Fibroblast of peridontal ligament (primary cell): ENCODE measurements at regions not wholly inside any gene's neighbourhood (a gene's known extent, or its start where the extent isn't known, plus 50 kb on each side); places are given as distances from the start of the nearest gene placed in this dataset.
"Not testable (repeated sequence)": the region's sequence is repeated elsewhere in the genome, so short reads cannot be mapped to it uniquely, and the experiment has no call there.

Experiments
- DNase-seq: peaks from one replicate; pipeline ENCODE4 v3.0.0-alpha.2; 2010; ENCODE audit errors: extremely low read depth

GRCh38 chr6:67231092-67231491 lies 1404.0 kb upstream of the ADGRB3 start:
- DNase-seq = no peak

DNA sequence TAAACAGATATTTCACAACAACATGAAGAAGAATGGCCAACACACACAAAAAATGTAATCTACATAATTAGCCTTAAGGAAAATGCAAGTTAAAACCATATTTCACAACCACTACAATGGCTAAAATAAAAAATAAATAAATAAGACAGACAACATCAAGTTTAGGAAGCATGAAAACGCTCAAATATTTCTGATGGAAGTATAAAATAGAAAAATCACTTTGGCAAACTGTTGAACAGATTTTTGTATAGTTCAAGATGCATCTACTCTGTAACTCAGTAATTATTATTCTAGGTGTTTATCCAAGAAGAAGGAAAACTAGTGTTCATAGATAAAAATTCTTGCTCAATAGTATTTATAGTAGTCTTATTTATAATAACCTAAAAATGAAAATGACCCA lies 1410.1 kb upstream of the ADGRB3 start:
- no peak for DNase-seq

GRCh38 chr6:67221226-67221625 lies 1413.9 kb upstream of the ADGRB3 start:
- DNase-seq = no peak

DNA sequence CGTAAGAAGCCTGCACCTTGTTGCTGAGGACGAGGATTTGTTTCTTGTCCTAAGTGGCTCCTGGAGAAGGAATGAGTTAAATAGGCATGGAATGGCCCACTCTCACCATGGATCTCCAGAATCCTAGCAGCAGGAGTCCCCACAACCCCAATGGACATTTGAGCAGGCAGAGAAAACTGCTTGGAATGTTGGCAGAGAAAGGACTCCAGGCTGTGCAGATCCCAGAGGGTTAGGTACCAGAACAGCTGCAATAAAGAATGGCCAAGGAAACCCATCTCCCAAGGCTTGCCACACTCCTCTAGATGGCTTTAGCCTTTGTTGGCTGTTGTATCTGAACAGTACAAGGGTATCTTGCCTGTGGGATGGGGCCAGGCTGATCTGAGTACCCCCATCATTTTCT lies 1415.7 kb upstream of the ADGRB3 start:
- no peak for DNase-seq

GRCh38 chr6:67212584-67212983 lies 1422.5 kb upstream of the ADGRB3 start:
- no peak for DNase-seq

DNA sequence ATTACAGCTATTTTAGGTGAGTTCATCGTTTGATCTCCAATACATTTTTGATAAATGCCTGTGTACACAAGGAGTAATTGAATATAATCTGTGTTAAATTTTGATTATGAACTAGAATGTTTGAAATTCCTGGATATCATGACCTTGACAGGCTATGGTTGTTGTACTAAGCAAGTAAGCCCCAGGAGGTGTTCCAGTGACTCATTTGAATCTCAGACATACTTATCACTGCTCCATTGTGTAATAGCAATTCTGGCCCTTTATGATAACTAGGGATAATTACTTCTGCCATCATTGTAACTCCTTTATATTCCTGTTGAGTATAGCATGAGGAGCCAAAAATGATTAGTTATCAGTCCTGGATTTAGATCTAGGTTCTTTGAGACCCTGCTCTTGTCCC lies 1424.6 kb upstream of the ADGRB3 start:
- DNase-seq = no peak

DNA sequence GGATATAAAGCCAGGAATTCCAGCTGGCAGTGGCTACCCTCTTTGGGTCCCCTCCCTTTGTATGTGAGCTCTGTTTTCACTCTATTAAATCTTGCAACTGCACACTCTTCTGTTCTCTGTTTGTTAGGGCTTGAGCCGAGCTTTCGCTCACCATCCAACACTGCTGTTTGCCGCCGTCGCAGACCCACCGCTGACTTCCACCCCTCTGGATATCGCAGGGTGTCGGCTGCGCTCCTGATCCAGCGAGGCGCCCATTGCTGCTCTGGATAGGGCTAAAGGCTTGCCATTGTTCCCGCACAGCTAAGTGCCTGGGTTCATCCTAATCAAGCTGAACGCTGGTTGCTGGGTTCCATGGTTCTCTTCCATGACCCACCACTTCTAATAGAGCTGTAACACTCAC lies 1433.5 kb upstream of the ADGRB3 start:
- DNase-seq = no peak

DNA sequence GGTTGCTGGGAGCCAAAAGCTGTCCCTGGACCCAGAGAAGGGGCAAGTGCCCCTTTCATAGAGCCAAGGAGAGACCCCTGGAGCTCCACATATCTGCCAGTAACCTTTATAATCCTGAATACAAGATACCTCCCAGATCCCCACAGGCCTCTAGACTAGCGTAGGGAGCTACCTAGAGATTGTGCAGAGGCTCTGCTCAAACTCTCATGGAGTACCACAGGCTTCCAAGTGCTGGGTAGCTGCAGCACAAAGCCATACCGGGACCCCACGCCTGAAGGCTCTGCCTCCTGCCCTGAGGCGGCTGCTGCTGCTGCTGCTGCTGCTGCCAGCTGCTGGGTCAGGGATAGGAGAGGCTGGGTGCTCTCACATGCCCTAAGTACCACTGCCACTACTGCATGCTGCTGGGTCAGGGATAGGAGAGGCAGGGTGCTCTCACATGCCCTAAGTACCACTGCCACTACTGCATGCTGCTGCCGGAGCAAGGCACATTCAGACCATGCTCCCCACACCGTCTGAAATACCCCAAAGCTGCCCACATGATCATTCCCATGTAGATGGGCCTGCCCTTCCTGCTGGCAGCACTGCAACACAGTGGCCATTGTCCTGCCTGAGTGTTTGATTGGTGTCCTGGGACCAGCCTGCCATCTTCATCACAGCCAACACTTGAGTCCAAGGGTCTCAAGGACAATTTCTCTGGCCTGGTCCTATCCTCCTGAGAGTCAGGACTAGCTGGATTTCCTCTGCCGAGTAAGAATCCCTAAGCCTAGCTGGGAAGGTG lies 1434.3 kb upstream of the ADGRB3 start:
- DNase-seq = no peak

- DNase-seq = no peak
Measured at GRCh38 chr6:67199425-67199824, 1435.7 kb upstream of the ADGRB3 start.

DNA sequence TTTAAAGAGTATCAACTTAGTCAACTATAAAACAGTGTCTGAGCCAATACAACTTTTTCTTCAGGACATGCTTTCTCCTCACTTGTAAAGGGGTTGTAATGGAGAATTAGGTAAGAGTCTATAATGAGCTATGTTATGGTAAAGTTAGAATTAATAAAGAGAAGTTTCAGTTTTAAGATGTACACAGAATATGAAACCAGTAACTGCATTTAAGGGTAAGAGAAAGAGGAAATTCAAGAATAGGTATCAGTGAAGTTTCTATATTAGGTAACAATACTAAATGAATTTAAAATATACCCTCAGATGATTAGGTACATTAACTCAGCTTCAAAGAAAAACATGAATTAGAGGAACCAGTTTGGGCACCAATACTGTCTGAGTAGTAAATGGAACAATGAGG lies 1444.3 kb upstream of the ADGRB3 start:
- DNase-seq = no peak

DNA sequence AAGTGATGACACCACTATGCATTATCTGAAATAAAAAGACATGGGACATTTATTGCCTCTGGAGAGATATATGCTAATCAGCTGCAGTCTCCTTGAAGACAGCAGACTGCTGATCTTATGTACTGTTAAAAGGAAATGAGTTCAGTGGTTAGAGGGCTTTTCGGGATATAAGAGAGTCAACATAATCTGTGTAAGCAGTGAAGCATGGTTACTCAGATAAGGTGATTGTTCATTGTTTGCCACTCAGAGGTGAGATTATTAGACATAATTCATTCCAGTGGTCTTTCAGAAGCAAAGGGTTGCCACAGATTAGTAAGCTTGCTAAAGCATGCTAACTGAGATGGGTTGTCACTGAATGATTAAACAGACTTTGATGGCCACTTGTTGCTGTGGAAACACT lies 1450.7 kb upstream of the ADGRB3 start:
- DNase-seq = no peak

GRCh38 chr6:67175101-67175500 lies 1460.0 kb upstream of the ADGRB3 start:
- DNase-seq = no peak

DNA sequence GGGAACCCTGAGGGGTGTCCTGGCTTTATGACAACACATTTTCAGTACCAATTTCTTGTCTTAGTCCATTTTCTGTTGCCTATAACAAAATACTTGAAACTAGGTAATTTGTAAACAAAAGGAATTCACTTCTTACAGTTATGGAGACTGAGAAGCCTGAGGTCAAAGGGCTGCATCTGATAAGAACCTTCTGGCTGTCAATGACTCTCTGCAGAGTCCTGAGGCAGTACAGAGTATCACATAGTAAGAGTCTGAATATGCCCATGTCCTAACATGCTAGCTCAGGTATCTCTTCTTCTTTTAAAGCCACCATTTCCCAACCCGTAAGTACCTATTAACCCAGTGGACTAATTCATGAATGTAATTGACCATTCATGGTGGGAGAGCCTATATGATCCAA lies 1458.6 kb upstream of the EYS start:
- DNase-seq = no peak

DNA sequence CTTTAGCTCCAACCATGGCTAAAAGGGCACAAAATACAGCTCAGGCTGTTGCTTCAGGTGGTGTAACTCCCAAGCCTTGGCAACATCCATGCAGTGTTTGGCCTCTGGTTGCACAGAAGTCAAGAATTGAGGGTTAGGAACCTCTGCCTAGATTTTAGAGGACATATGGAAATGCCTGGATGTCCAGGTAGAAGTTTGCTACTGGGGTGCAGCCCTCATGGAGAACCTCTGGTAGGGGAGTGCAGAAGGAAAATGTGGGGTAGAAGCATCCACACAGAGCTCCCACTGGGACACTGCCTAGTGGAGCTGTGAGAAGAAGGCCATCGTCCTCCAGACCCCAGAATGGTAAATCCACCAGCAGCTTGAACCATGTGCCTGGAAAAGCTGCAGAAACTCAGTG lies 1453.8 kb upstream of the EYS start:
- DNase-seq = no peak

- DNase-seq = no peak
Measured at GRCh38 chr6:67141005-67141404, 1434.0 kb upstream of the EYS start.

GRCh38 chr6:67133973-67134372 lies 1426.9 kb upstream of the EYS start:
- DNase-seq = no peak

- no peak for DNase-seq
Measured at GRCh38 chr6:67131827-67132226, 1424.8 kb upstream of the EYS start.

- no peak for DNase-seq
Measured at GRCh38 chr6:67129780-67130179, 1422.8 kb upstream of the EYS start.

- DNase-seq = no peak
Measured at GRCh38 chr6:67127041-67127440, 1420.0 kb upstream of the EYS start.

GRCh38 chr6:67121115-67121514 lies 1414.1 kb upstream of the EYS start:
- DNase-seq = no peak

DNA sequence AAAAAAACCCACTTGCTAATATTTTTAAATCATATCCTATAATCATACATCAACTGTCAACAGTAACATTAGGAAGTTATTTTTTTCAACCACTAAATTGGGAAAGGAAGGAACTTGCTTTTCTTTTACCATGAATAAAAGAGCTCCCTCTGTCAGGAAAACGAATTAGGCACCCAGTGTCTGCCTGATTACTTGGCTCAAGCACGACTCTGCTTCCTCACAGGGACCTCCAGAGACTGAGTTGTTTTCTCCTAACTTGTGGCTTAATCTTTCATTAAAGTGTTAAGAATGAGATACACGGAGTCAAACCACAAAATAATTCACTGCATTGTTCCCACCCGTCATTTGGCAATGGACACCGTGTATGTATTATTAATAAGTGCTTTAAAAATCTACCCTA lies 1405.1 kb upstream of the EYS start:
- no peak for DNase-seq

GRCh38 chr6:67102743-67103142 lies 1395.7 kb upstream of the EYS start:
- DNase-seq = no peak

DNA sequence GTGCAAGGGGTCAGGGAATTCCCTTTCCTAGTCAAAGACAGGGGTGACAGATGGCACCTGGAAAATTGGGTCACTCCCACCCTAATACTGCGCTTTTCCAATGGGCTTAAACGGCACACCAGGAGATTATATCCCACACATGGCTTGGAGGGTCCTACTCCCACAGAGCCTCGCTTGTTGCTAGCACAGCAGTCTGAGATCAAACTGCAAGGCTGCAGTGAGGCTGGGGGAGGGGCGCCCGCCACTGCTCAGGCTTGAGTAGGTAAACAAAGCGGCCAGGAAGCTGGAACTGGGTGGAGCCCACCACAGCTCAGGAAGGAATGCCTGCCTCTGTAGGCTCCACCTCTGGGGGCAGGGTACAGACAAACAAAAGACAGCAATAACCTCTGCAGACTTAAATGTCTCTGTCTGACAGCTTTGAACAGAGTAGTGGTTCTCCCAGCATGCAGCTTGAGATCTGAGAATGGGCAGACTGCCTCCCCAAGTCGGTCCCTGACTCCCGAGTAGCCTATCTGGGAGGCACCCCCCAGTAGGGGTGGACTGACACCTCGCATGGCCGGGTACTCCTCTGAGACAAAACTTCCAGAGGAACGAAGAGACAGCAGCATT lies 1388.7 kb upstream of the EYS start:
- not testable (repeated sequence) for DNase-seq

- DNase-seq = no peak
Measured at GRCh38 chr6:67094431-67094946, 1387.5 kb upstream of the EYS start.
